ENCODE measurements at regions not wholly inside any gene's neighbourhood (a gene's known extent, or its start where the extent isn't known, plus 50 kb on each side); places are given as distances from the start of the nearest gene placed in this dataset.

DNA sequence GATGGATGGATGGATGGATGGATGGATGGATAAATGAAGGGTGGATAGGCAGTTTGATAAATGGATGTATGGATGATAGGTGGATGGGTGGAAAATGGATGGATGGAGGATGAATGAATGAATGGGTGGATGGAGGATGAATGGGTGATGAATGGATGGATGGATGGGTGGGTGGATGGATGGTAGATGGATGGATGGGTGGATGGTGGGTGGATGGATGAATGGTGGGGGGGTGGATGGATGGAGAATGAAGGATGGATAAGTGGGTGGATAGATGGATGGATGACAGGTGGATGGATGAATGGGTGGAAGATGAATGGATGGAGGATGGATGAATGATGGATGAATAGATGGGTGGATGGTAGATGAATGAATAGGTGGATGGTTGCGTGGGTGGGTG is 70.1 kb upstream of the BCO1 start:
- no peaks in the 10 kb centered on the region for H3K36me3 ChIP-seq
- intact Hi-C loops (cut with DNase I; ENCODE audit: low total_unique reads) = no loop called here
- TF ChIP-seq, protein P1, sequence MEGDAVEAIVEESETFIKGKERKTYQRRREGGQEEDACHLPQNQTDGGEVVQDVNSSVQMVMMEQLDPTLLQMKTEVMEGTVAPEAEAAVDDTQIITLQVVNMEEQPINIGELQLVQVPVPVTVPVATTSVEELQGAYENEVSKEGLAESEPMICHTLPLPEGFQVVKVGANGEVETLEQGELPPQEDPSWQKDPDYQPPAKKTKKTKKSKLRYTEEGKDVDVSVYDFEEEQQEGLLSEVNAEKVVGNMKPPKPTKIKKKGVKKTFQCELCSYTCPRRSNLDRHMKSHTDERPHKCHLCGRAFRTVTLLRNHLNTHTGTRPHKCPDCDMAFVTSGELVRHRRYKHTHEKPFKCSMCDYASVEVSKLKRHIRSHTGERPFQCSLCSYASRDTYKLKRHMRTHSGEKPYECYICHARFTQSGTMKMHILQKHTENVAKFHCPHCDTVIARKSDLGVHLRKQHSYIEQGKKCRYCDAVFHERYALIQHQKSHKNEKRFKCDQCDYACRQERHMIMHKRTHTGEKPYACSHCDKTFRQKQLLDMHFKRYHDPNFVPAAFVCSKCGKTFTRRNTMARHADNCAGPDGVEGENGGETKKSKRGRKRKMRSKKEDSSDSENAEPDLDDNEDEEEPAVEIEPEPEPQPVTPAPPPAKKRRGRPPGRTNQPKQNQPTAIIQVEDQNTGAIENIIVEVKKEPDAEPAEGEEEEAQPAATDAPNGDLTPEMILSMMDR (IDR thresholded peaks at IDR 0.05) = no peak
- no peak for TF ChIP-seq POLR2A (IDR thresholded peaks at IDR 0.05)
- no peak for TF ChIP-seq POLR2AphosphoS5 (IDR thresholded peaks at IDR 0.05)
- no peak for TF ChIP-seq EP300 (IDR thresholded peaks at IDR 0.05)
- 62 to 81% (median 78%) methylated on average over 1 of the region's 1 CpG for WGBS, 5 donors
- H3K27ac ChIP-seq = no peak overlapping the region
- H3K4me3 ChIP-seq = no peak overlapping the region
- DNase-seq = no peak
- no peaks in the 10 kb centered on the region for H3K27me3 ChIP-seq
- no peaks in the 10 kb centered on the region for H3K4me1 ChIP-seq
- H3K9me3 ChIP-seq = no peaks in the 10 kb centered on the region

DNA sequence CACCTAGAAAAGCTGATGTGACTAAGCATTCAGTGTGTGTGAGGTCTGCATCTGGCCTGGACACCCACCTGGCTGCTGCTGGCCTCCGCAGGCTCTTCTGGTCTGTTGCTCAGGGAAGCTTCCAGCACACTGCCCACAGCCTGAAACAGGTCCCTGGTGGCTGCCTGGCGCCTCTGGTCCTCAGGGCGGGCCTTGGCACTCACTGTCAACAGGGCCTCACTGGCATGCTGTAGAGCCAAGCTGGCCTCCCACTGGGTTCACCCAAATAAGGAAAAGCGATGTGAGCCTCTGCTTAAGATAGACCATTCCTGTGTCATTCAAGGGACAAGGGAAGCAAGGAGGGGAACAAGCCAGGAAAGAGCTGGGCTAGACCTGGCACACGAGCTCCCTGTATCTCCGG is 70.6 kb upstream of the BCO1 start:
- no peaks in the 10 kb centered on the region for H3K9me3 ChIP-seq
- DNase-seq = peak in 1 of 2 donors; percentile 27
- intact Hi-C loops (cut with DNase I; ENCODE audit: low total_unique reads) = no loop called here
- H3K27ac ChIP-seq = no peak overlapping the region
- no peaks in the 10 kb centered on the region for H3K36me3 ChIP-seq
- 62 to 89% (median 70%) methylated on average over 5 to 6 of the region's 6 CpGs for WGBS, 5 donors
- no peaks in the 10 kb centered on the region for H3K27me3 ChIP-seq
- no peaks in the 10 kb centered on the region for H3K4me1 ChIP-seq
- TF ChIP-seq, protein P1 (IDR thresholded peaks at IDR 0.05) = no peak
- TF ChIP-seq POLR2AphosphoS5 (IDR thresholded peaks at IDR 0.05) = no peak
- H3K4me3 ChIP-seq = no peak overlapping the region

DNA sequence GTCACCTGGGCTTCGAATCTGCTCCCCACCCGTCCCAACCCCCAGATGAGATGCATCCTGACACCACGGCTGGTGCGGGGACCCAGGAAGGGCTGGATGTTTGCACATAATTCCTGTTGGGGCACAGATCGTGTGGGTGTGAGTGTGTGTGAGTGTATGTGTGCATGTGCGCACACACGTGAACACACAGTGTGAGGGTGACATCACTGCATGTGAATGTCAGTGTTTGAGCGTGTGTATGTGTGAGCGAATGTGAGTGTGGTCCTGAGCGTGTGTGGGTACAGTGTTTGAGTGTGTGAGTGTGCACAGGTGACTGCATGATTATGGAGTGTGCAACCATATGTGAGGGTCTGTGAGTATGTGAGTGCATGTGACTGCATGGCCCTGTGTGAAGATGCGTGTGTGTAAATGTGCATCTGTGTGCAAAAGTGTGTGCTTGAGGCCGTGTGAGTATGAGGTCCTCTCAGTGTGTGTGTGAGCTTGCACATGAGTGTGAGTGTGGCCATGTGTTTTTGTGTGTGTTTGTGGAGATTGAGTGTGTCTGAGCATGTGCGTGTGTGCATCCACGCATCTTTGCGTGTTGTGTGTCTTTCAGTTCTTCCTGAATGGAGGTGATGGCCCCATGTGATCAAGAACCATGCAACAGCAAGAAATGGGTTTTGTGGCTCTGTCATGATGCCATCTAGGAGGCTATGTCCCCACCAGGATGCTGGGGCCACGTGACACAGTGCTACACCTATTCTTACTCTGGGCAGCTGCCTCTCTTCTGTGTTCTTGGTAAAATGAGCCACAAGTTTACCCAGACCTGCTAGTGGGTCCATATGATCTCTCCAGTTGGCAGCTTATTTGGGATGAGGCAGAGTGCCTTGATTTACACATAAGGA is 70.5 kb upstream of the GCSH start:
- TF ChIP-seq EP300 (IDR thresholded peaks at IDR 0.05) = no peak
- TF ChIP-seq POLR2A (IDR thresholded peaks at IDR 0.05) = no peak
- TF ChIP-seq, protein P1 (IDR thresholded peaks at IDR 0.05) = no peak
- intact Hi-C loops (cut with DNase I; ENCODE audit: low total_unique reads) = no loop called here
- Histone ChIP-seq H3K36me3 (no peaks in the 10 kb centered on the region), H3K4me1 (no peaks in the 10 kb centered on the region), H3K27me3 (no peaks in the 10 kb centered on the region), H3K4me3 (no peak overlapping the region), H3K9me3 (no peaks in the 10 kb centered on the region), H3K27ac (no peak overlapping the region)
- 78 to 84% (median 81%) methylated on average over 16 of the region's 16 CpGs for WGBS, 5 donors
- no peak for DNase-seq

DNA sequence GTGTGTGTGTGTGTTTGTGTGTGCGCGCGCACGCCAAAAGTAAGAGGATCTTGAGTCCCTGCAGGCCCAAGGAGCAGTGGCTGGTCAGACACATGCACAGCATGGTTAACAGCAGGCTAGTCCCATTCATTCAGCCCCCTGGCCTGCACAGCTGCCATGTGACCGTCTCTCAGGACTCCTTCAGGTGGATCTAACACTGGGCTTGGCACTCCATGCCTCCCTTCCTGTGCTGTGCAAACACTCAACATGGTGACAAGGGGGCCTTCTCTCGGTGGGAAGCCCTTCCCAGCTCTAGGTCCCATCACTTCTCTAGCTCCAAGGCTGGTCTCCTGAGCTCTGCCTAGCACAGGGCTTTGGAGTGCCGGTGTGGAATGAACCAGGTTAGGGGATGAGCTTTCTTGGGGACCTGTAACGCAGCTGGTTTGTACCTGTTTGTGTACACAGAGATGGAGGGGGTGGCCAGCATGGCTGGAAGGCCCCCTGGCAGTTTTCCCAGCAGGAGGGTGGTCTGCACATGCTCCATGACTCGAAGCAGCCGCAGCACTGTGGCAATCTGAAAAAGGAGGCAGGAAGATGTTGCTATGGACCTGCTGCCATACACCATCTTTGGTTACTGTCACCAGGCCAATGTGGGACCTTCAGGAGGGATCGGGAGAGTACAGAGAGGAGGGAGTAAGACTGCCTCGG is 69.4 kb upstream of the GCSH start:
- Histone ChIP-seq H3K4me1 (no peaks in the 10 kb centered on the region), H3K4me3 (no peak overlapping the region), H3K27ac (no peak overlapping the region), H3K36me3 (no peaks in the 10 kb centered on the region), H3K9me3 (peaks cover 0 to 4% (median 0%) of the 10 kb centered on the region in 4 donors), H3K27me3 (no peaks in the 10 kb centered on the region)
- DNase-seq = no peak
- intact Hi-C loops (cut with DNase I; ENCODE audit: low total_unique reads) = no loop called here
- WGBS, 5 donors = 61 to 80% (median 73%) methylated on average over 10 to 12 of the region's 12 CpGs
- TF ChIP-seq, protein P1 (IDR thresholded peaks at IDR 0.05) = no peak
- TF ChIP-seq POLR2A (IDR thresholded peaks at IDR 0.05) (no peak), POLR2AphosphoS5 (IDR thresholded peaks at IDR 0.05) (no peak), EP300 (IDR thresholded peaks at IDR 0.05) (no peak)
